Cardiac muscle cell (in vitro differentiated cells and primary cell): ENCODE measurements at regions not wholly inside any gene's neighbourhood (a gene's known extent, or its start where the extent isn't known, plus 50 kb on each side); places are given as distances from the start of the nearest gene placed in this dataset.

Experiments used
- DNase-seq, 2 donors: peaks; one replicate each; pipeline versions ENCODE4 v3.0.0 to v3.0.0-alpha.2; 2010 to 2017; ENCODE audit warnings: low read depth in 1 of 2, low spot score in 1 of 2
- H3K27ac ChIP-seq: fragments of 200-600 bp; sonication (generic); 2 replicates; pipeline ENCODE4 v1.5.1; 2016
- H3K27me3 ChIP-seq: fragments of 200-600 bp; sonication (generic); 2 replicates; pipeline ENCODE4 v1.6.0; 2016; ENCODE audit warnings: control low read depth
- H3K36me3 ChIP-seq: fragments of 200-600 bp; sonication (generic); 2 replicates; pipeline ENCODE4 v1.5.1; 2016; ENCODE audit warnings: control low read depth
- H3K4me1 ChIP-seq: fragments of 200-600 bp; sonication (generic); 2 replicates; pipeline ENCODE4 v1.8.1; 2017; ENCODE audit warnings: low read depth, mild to moderate bottlenecking, mixed run types
- H3K4me3 ChIP-seq: fragments of 200-600 bp; sonication (generic); 2 replicates; pipeline ENCODE4 v1.5.1; 2016; ENCODE audit warnings: mild to moderate bottlenecking
- H3K9me3 ChIP-seq: fragments of 200-600 bp; sonication (generic); 2 replicates; pipeline ENCODE4 v1.5.1; 2017; ENCODE audit warnings: low read depth, mild to moderate bottlenecking, control low read depth
- CTCF ChIP-seq: IDR thresholded peaks from 2 replicates; pipeline ENCODE4 v1.5.1; 2012; ENCODE audit warnings: low read depth, mild to moderate bottlenecking, low read length

- no peaks in the 10 kb centered on the region for H3K36me3 ChIP-seq
Measured at GRCh38 chr3:84893211-84893610, 65.6 kb upstream of the CADM2 start.

GRCh38 chr3:84904212-84904611 is 54.6 kb upstream of the CADM2 start:
- TF ChIP-seq CTCF, result no peak
- Histone ChIP-seq H3K9me3 (no peaks in the 10 kb centered on the region), H3K4me1 (no peaks in the 10 kb centered on the region), H3K36me3 (no peaks in the 10 kb centered on the region), H3K4me3 (no peak overlapping the region), H3K27ac (no peak overlapping the region), H3K27me3 (no peaks in the 10 kb centered on the region)
- DNase-seq, result no peak

More at GRCh38 chr3:84893211-84893610, 65.6 kb upstream of the CADM2 start:
- Histone ChIP-seq H3K27me3 (no peaks in the 10 kb centered on the region), H3K27ac (no peak overlapping the region), H3K4me1 (no peaks in the 10 kb centered on the region), H3K4me3 (no peak overlapping the region), H3K9me3 (no peaks in the 10 kb centered on the region)
- no peak for DNase-seq
- TF ChIP-seq CTCF, result no peak

GRCh38 chr3:84904816-84905555 is 53.8 kb upstream of the CADM2 start:
- Histone ChIP-seq H3K36me3 (no peaks in the 10 kb centered on the region), H3K4me1 (no peaks in the 10 kb centered on the region), H3K4me3 (no peak overlapping the region), H3K9me3 (no peaks in the 10 kb centered on the region), H3K27me3 (no peaks in the 10 kb centered on the region), H3K27ac (no peak overlapping the region)
- TF ChIP-seq CTCF, result no peak
- DNase-seq, result no peak

- no peak overlapping the region for H3K27ac ChIP-seq
- no peaks in the 10 kb centered on the region for H3K9me3 ChIP-seq
- H3K4me3 ChIP-seq, result no peak overlapping the region
- H3K27me3 ChIP-seq, result no peaks in the 10 kb centered on the region
- no peaks in the 10 kb centered on the region for H3K4me1 ChIP-seq
- no peaks in the 10 kb centered on the region for H3K36me3 ChIP-seq
- TF ChIP-seq CTCF, result no peak
- DNase-seq, result no peak
Measured at GRCh38 chr3:84905556-84905920, 53.3 kb upstream of the CADM2 start.

- no peak for DNase-seq
- Histone ChIP-seq H3K27ac (no peak overlapping the region), H3K4me1 (no peaks in the 10 kb centered on the region), H3K27me3 (no peaks in the 10 kb centered on the region), H3K4me3 (no peak overlapping the region), H3K9me3 (no peaks in the 10 kb centered on the region), H3K36me3 (no peaks in the 10 kb centered on the region)
- TF ChIP-seq CTCF, result no peak
Measured at GRCh38 chr3:84906065-84906464, 52.7 kb upstream of the CADM2 start.
